Esophagus (tissue), 2 donors: ENCODE measurements at regions not wholly inside any gene's neighbourhood (a gene's known extent, or its start where the extent isn't known, plus 50 kb on each side); places are given as distances from the start of the nearest gene placed in this dataset.
"Not testable (repeated sequence)": the region's sequence is repeated elsewhere in the genome, so short reads cannot be mapped to it uniquely, and the experiment has no call there.

Source experiments
- H3K27ac ChIP-seq, 2 donors: one replicate each; pipeline ENCODE4 v1.5.1; 2013; ENCODE audit warnings: low read depth in 2 of 2, mild to moderate bottlenecking in 2 of 2, inconsistent platforms in 1 of 2, low read length in 1 of 2, moderate library complexity in 1 of 2
- H3K27me3 ChIP-seq, 2 donors: one replicate each; pipeline ENCODE4 v1.6.1; 2013; ENCODE audit warnings: low read length in 2 of 2, control low read depth in 1 of 2, mild to moderate bottlenecking in 1 of 2; ENCODE audit not compliant: insufficient read depth in 2 of 2, control insufficient read depth in 1 of 2
- H3K36me3 ChIP-seq, 2 donors: one replicate each; pipeline ENCODE4 v1.6.1; 2013; ENCODE audit warnings: low read length in 1 of 2; ENCODE audit not compliant: control insufficient read depth in 2 of 2, insufficient read depth in 2 of 2
- H3K4me1 ChIP-seq, 2 donors: one replicate each; pipeline ENCODE4 v1.6.1; 2013; ENCODE audit warnings: low read length in 1 of 2; ENCODE audit not compliant: control insufficient read depth in 2 of 2, insufficient read depth in 2 of 2
- H3K4me3 ChIP-seq, 2 donors: one replicate each; pipeline ENCODE4 v1.5.1; 2013; ENCODE audit warnings: low read length in 2 of 2, mild to moderate bottlenecking in 2 of 2, low read depth in 1 of 2, moderate library complexity in 1 of 2
- H3K9me3 ChIP-seq, 2 donors: one replicate each; pipeline ENCODE4 v1.6.1; 2013; ENCODE audit warnings: mild to moderate bottlenecking in 2 of 2, low read depth in 1 of 2, low read length in 1 of 2, moderate library complexity in 1 of 2; ENCODE audit not compliant: control insufficient read depth in 2 of 2, insufficient read depth in 1 of 2
- WGBS, 2 donors: extraction: QIAGEN DNeasy Blood & Tissue Kit; methylation state at CpG; one replicate each; pipeline ENCODE4 v1.1.7; 2013; 5-methylcytosine and 5-hydroxymethylcytosine counted together
- donor health status: healthy with polysubstance abuse.
- donor health status: Bipolar disorder and iron deficiency.

GRCh38 chr16:86257546-86257945 lies 252.8 kb upstream of the FOXF1 start:
- 82 to 88% methylated on average over 5 of the region's 5 CpGs for WGBS, 2 donors
- Histone ChIP-seq H3K27me3 (no peaks in the 10 kb centered on the region), H3K9me3 (peaks cover 3 to 5% of the 10 kb centered on the region in 2 donors), H3K4me3 (no peak overlapping the region), H3K36me3 (no peaks in the 10 kb centered on the region), H3K27ac (no peak overlapping the region), H3K4me1 (no peaks in the 10 kb centered on the region)

- H3K27ac ChIP-seq: no peak overlapping the region
- peaks cover 3 to 5% of the 10 kb centered on the region in 2 donors for H3K9me3 ChIP-seq
- H3K4me1 ChIP-seq: no peaks in the 10 kb centered on the region
- WGBS, 2 donors: 50 to 52% methylated on average over 3 of the region's 3 CpGs
- no peaks in the 10 kb centered on the region for H3K36me3 ChIP-seq
- H3K27me3 ChIP-seq: no peaks in the 10 kb centered on the region
- no peak overlapping the region for H3K4me3 ChIP-seq
Measured at GRCh38 chr16:86258713-86259112, 251.6 kb upstream of the FOXF1 start.

- WGBS, 2 donors: 71% methylated on average over 4 of the region's 4 CpGs
- Histone ChIP-seq H3K4me3 (no peak overlapping the region), H3K4me1 (no peaks in the 10 kb centered on the region), H3K9me3 (peaks cover 3 to 5% of the 10 kb centered on the region in 2 donors), H3K27me3 (no peaks in the 10 kb centered on the region), H3K36me3 (no peaks in the 10 kb centered on the region), H3K27ac (no peak overlapping the region)
Measured at GRCh38 chr16:86259499-86259898, 250.8 kb upstream of the FOXF1 start.

GRCh38 chr16:86261379-86261778 lies 248.9 kb upstream of the FOXF1 start:
- H3K4me1 ChIP-seq: no peaks in the 10 kb centered on the region
- no peak overlapping the region for H3K4me3 ChIP-seq
- H3K27me3 ChIP-seq: no peaks in the 10 kb centered on the region
- 80 to 83% methylated on average over 2 of the region's 2 CpGs for WGBS, 2 donors
- no peak overlapping the region for H3K27ac ChIP-seq
- no peaks in the 10 kb centered on the region for H3K36me3 ChIP-seq
- H3K9me3 ChIP-seq: peaks cover under 1 to 3% of the 10 kb centered on the region in 2 donors

GRCh38 chr16:86267657-86268056 lies 242.7 kb upstream of the FOXF1 start:
- not testable (repeated sequence) for H3K4me3 ChIP-seq, H3K4me1 ChIP-seq, H3K9me3 ChIP-seq, H3K36me3 ChIP-seq, H3K27ac ChIP-seq, H3K27me3 ChIP-seq
- whole genome bisulfite sequencing, 2 donors: 84 to 90% methylated on average over 2 of the region's 3 CpGs

GRCh38 chr16:86270696-86271095 lies 239.6 kb upstream of the FOXF1 start:
- Histone ChIP-seq H3K27me3 (no peaks in the 10 kb centered on the region), H3K4me1 (no peaks in the 10 kb centered on the region), H3K4me3 (no peak overlapping the region), H3K27ac (no peak overlapping the region), H3K36me3 (no peaks in the 10 kb centered on the region), H3K9me3 (no peaks in the 10 kb centered on the region)
- 50 to 52% methylated on average over 7 of the region's 7 CpGs for WGBS, 2 donors

- H3K27me3 ChIP-seq: no peaks in the 10 kb centered on the region
- no peaks in the 10 kb centered on the region for H3K36me3 ChIP-seq
- H3K27ac ChIP-seq: no peak overlapping the region
- WGBS, 2 donors: 81 to 83% methylated on average over 1 of the region's 1 CpG
- H3K9me3 ChIP-seq: no peaks in the 10 kb centered on the region
- H3K4me1 ChIP-seq: no peaks in the 10 kb centered on the region
- no peak overlapping the region for H3K4me3 ChIP-seq
Measured at GRCh38 chr16:86272744-86273143, 237.6 kb upstream of the FOXF1 start.

- no peak overlapping the region for H3K4me3 ChIP-seq
- no peaks in the 10 kb centered on the region for H3K36me3 ChIP-seq
- no peaks in the 10 kb centered on the region for H3K27me3 ChIP-seq
- no peaks in the 10 kb centered on the region for H3K4me1 ChIP-seq
- 66 to 67% methylated on average over 3 of the region's 3 CpGs for WGBS, 2 donors
- H3K27ac ChIP-seq: no peak overlapping the region
- no peaks in the 10 kb centered on the region for H3K9me3 ChIP-seq
Measured at GRCh38 chr16:86277221-86277620, 233.1 kb upstream of the FOXF1 start.

- H3K4me3 ChIP-seq, H3K27me3 ChIP-seq, H3K4me1 ChIP-seq, H3K9me3 ChIP-seq, H3K27ac ChIP-seq, H3K36me3 ChIP-seq: not testable (repeated sequence)
- WGBS, 2 donors: 85 to 87% methylated on average over 4 of the region's 4 CpGs
Measured at GRCh38 chr16:86277859-86278258, 232.5 kb upstream of the FOXF1 start.

- WGBS, 2 donors: 66 to 67% methylated on average over 12 of the region's 12 CpGs
- H3K27ac ChIP-seq: no peak overlapping the region
- H3K27me3 ChIP-seq: peaks cover 0 to 3% of the 10 kb centered on the region in 2 donors
Measured at GRCh38 chr16:86281421-86281820, 228.9 kb upstream of the FOXF1 start.

More at GRCh38 chr16:86281421-86281820, 228.9 kb upstream of the FOXF1 start:
- Histone ChIP-seq H3K4me3 (no peak overlapping the region), H3K36me3 (no peaks in the 10 kb centered on the region), H3K4me1 (no peaks in the 10 kb centered on the region), H3K9me3 (no peaks in the 10 kb centered on the region)
